HepG2 (cell line): ENCODE measurements at regions not wholly inside any gene's neighbourhood (a gene's known extent, or its start where the extent isn't known, plus 50 kb on each side); places are given as distances from the start of the nearest gene placed in this dataset.

Experiments
- ARID3A ChIP-seq: IDR thresholded peaks from 2 replicates; pipeline ENCODE4 v1.6.1; 2012; ENCODE audit warnings: low read depth, low read length, improper control_type of control experiment
- ERF ChIP-seq: IDR thresholded peaks from 2 replicates; pipeline ENCODE4 v1.6.1; 2018; ENCODE audit warnings: missing biosample characterization, missing genetic modification reagents
- FLYWCH1 ChIP-seq: sonication (generic); formaldehyde crosslinking; IDR thresholded peaks from 2 replicates; pipeline ENCODE4 v1.8.1; 2023; ENCODE audit warnings: mild to moderate bottlenecking, missing genetic modification reagents
- FOXC1 ChIP-seq: sonication (generic); formaldehyde crosslinking; IDR thresholded peaks from 2 replicates; pipeline ENCODE4 v1.8.0; 2022; ENCODE audit warnings: mild to moderate bottlenecking, missing genetic modification reagents, borderline replicate concordance
- FOXP1 ChIP-seq, 2 experiments: fragments of 450-650 bp in 1 of 2; IDR thresholded peaks; 2 replicates each; pipeline ENCODE4 v1.6.1; 2017 to 2018; ENCODE audit warnings: antibody characterized with exemption in 1 of 2
- GATAD2A ChIP-seq: IDR thresholded peaks from 2 replicates; pipeline ENCODE4 v1.6.1; 2016
- HOXD1 ChIP-seq: sonication (generic); formaldehyde crosslinking; IDR thresholded peaks from 2 replicates; pipeline ENCODE4 v1.5.0; 2020; ENCODE audit warnings: missing genetic modification reagents
- KLF16 ChIP-seq, 2 experiments: sonication (generic) in 1 of 2; formaldehyde crosslinking in 1 of 2; IDR thresholded peaks; 2 replicates each; pipeline versions ENCODE4 v1.6.1 to v1.8.0; 2016 to 2023; ENCODE audit warnings: missing genetic modification reagents in 2 of 2, missing compliant biosample characterization in 1 of 2
- MXD3 ChIP-seq: IDR thresholded peaks from 2 replicates; pipeline ENCODE4 v1.6.1; 2016; ENCODE audit warnings: mild to moderate bottlenecking, missing biosample characterization, missing genetic modification reagents
- NBN ChIP-seq: fragments of 450-650 bp; conservative IDR thresholded peaks from 2 replicates; pipeline ENCODE4 v1.6.1; 2017
- NKX3-1 ChIP-seq: sonication (generic); formaldehyde crosslinking; IDR thresholded peaks from 2 replicates; pipeline ENCODE4 v1.5.0; 2020; ENCODE audit warnings: missing genetic modification reagents
- SALL1 ChIP-seq: sonication (generic); formaldehyde crosslinking; IDR thresholded peaks from 2 replicates; pipeline ENCODE4 v1.8.0; 2022; ENCODE audit warnings: mild to moderate bottlenecking, missing genetic modification reagents
- TRIM24 ChIP-seq: sonication (generic); formaldehyde crosslinking; IDR thresholded peaks from 2 replicates; pipeline ENCODE4 v1.8.0; 2022; ENCODE audit warnings: mild to moderate bottlenecking, missing genetic modification reagents
- ZEB1 ChIP-seq: IDR thresholded peaks from 2 replicates; pipeline ENCODE4 v1.6.1; 2012; ENCODE audit warnings: mild to moderate bottlenecking, low read depth, inconsistent platforms; ENCODE audit not compliant: insufficient replicate concordance
- ZFP1 ChIP-seq: IDR thresholded peaks from 2 replicates; pipeline ENCODE4 v1.6.1; 2016
- ZMYM3 ChIP-seq: sonication (generic); formaldehyde crosslinking; IDR thresholded peaks from 2 replicates; pipeline ENCODE4 v1.5.1; 2020; ENCODE audit warnings: mild to moderate bottlenecking, missing genetic modification reagents
- ZNF563 ChIP-seq: sonication (generic); formaldehyde crosslinking; IDR thresholded peaks from 2 replicates; pipeline ENCODE4 v1.8.0; 2022; ENCODE audit warnings: mild to moderate bottlenecking, moderate library complexity, missing genetic modification reagents
- ZNF775 ChIP-seq: sonication (generic); formaldehyde crosslinking; IDR thresholded peaks from 2 replicates; pipeline ENCODE4 v1.4.0; 2020; ENCODE audit warnings: missing genetic modification reagents, mild to moderate bottlenecking, moderate library complexity, borderline replicate concordance
- TF ChIP-seq, protein P1 (sequence below): sonication (generic); formaldehyde crosslinking; IDR thresholded peaks from 2 replicates; pipeline ENCODE4 v1.4.0; 2020; ENCODE audit warnings: low read depth, mild to moderate bottlenecking, missing genetic modification reagents
- TF ChIP-seq, protein P2 (sequence below): sonication (generic); formaldehyde crosslinking; IDR thresholded peaks from 2 replicates; pipeline ENCODE4 v1.5.0; 2020; ENCODE audit warnings: mild to moderate bottlenecking, missing genetic modification reagents, borderline replicate concordance
- TF ChIP-seq, protein P3 (sequence below): sonication (generic); formaldehyde crosslinking; conservative IDR thresholded peaks from 2 replicates; pipeline ENCODE4 v1.4.0; 2020; ENCODE audit warnings: missing genetic modification reagents
- TF ChIP-seq, protein P4 (sequence below): sonication (generic); formaldehyde crosslinking; IDR thresholded peaks from 2 replicates; pipeline ENCODE4 v1.5.1; 2020; ENCODE audit warnings: missing genetic modification reagents, mild to moderate bottlenecking, borderline replicate concordance

DNA sequence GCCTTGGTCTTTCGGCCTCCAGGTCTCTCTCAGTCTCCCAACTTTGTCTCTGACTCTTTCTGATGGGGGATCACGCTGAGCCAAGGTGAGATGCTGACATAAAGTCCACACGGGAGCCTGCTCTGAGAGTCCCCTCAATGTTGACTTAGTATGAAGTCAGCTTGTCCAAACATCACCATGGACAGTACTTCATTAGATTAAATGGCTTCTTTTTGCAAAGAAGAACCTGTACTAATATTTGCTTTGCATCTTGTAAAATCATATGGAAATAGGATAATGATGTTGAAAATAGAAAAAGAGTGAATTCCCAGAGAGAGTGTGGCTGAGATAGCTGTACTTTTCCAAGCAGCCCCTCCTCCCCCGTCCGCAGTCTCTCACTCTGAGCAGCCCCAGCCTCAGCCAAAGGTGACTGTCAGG, 56.7 kb upstream of the SIAH1 start (continued):
- TF ChIP-seq ARID3A (peak; percentile 92), ZNF563 (CRISPR knock-in tag) (0 out of 2 replicates have a peak, but pooled peaks have one; percentile 29), FOXC1 (CRISPR knock-in tag) (no peak), KLF16 (CRISPR knock-in tag; IDR thresholded peaks at IDR 0.05) (peak in 1 of 2 experiments; percentile 82; a peak in 2 of 4 replicates), ZMYM3 (CRISPR knock-in tag) (peak; percentile 70), SALL1 (CRISPR knock-in tag) (peak; percentile 99), NBN (no peak), ERF (CRISPR knock-in tag) (peak; percentile 65; the same call in 1 of the 2 replicates), GATAD2A (CRISPR knock-in tag) (peak; percentile 97), MXD3 (CRISPR knock-in tag) (no peak), FOXP1 (IDR thresholded peaks at IDR 0.05) (no peak), FOXP1 (CRISPR knock-in tag; IDR thresholded peaks at IDR 0.05) (peak; percentile 77), ZFP1 (CRISPR knock-in tag) (peak; percentile 24; the same call in 1 of the 2 replicates), TRIM24 (CRISPR knock-in tag) (no peak), ZNF775 (CRISPR knock-in tag) (0 out of 2 replicates have a peak, but pooled peaks have one; percentile 33), HOXD1 (peak; percentile 59; the same call in 1 of the 2 replicates), ZEB1 (peak; percentile 84), FLYWCH1 (CRISPR knock-in tag) (no peak), NKX3-1 (CRISPR knock-in tag) (peak; percentile 71; the same call in 1 of the 2 replicates)
- TF ChIP-seq, protein P1, sequence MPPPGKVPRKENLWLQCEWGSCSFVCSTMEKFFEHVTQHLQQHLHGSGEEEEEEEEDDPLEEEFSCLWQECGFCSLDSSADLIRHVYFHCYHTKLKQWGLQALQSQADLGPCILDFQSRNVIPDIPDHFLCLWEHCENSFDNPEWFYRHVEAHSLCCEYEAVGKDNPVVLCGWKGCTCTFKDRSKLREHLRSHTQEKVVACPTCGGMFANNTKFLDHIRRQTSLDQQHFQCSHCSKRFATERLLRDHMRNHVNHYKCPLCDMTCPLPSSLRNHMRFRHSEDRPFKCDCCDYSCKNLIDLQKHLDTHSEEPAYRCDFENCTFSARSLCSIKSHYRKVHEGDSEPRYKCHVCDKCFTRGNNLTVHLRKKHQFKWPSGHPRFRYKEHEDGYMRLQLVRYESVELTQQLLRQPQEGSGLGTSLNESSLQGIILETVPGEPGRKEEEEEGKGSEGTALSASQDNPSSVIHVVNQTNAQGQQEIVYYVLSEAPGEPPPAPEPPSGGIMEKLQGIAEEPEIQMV (CRISPR knock-in tag), result 0 out of 2 replicates have a peak, but pooled peaks have one; percentile 29
- TF ChIP-seq, protein P2, sequence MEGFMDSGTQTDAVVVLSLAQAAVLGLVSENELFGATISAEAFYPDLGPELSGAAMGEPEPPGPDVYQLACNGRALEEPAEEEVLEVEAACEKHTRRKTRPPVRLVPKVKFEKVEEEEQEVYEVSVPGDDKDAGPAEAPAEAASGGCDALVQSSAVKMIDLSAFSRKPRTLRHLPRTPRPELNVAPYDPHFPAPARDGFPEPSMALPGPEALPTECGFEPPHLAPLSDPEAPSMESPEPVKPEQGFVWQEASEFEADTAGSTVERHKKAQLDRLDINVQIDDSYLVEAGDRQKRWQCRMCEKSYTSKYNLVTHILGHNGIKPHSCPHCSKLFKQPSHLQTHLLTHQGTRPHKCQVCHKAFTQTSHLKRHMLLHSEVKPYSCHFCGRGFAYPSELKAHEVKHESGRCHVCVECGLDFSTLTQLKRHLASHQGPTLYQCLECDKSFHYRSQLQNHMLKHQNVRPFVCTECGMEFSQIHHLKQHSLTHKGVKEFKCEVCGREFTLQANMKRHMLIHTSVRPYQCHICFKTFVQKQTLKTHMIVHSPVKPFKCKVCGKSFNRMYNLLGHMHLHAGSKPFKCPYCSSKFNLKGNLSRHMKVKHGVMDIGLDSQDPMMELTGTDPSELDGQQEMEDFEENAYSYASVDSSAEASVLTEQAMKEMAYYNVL (CRISPR knock-in tag), result peak; percentile 67; the same call in 1 of the 2 replicates
- TF ChIP-seq, protein P3, sequence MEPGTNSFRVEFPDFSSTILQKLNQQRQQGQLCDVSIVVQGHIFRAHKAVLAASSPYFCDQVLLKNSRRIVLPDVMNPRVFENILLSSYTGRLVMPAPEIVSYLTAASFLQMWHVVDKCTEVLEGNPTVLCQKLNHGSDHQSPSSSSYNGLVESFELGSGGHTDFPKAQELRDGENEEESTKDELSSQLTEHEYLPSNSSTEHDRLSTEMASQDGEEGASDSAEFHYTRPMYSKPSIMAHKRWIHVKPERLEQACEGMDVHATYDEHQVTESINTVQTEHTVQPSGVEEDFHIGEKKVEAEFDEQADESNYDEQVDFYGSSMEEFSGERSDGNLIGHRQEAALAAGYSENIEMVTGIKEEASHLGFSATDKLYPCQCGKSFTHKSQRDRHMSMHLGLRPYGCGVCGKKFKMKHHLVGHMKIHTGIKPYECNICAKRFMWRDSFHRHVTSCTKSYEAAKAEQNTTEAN, result no peak
- TF ChIP-seq, protein P4, sequence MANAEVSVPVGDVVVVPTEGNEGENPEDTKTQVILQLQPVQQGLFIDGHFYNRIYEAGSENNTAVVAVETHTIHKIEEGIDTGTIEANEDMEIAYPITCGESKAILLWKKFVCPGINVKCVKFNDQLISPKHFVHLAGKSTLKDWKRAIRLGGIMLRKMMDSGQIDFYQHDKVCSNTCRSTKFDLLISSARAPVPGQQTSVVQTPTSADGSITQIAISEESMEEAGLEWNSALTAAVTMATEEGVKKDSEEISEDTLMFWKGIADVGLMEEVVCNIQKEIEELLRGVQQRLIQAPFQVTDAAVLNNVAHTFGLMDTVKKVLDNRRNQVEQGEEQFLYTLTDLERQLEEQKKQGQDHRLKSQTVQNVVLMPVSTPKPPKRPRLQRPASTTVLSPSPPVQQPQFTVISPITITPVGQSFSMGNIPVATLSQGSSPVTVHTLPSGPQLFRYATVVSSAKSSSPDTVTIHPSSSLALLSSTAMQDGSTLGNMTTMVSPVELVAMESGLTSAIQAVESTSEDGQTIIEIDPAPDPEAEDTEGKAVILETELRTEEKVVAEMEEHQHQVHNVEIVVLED, result peak; percentile 28; the same call in 1 of the 2 replicates
